ENCODE measurements at regions not wholly inside any gene's neighbourhood (a gene's known extent, or its start where the extent isn't known, plus 50 kb on each side); places are given as distances from the start of the nearest gene placed in this dataset.
"Not testable (repeated sequence)": the region's sequence is repeated elsewhere in the genome, so short reads cannot be mapped to it uniquely, and the experiment has no call there.

DNA sequence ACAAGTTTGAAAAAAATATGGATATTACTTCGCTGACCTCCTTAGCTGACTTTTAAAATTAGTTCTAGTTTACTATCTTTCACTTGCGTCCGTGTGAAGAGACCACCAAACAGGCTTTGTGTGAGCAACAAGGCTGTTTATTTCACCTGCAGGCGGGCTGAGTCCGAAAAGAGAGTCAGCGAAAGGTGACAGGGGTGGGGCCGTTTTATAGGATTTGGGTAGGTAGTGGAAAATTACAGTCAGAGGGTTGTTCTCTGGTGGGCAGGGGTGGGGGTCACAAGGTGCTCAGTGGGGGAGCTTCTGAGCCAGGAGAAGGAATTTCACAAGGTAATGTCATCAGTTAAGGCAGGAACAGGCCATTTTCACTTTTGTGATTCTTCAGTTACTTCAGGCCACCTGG is 203.7 kb downstream of the POM121L12 start:
- DNase-seq = not testable (repeated sequence)

DNA sequence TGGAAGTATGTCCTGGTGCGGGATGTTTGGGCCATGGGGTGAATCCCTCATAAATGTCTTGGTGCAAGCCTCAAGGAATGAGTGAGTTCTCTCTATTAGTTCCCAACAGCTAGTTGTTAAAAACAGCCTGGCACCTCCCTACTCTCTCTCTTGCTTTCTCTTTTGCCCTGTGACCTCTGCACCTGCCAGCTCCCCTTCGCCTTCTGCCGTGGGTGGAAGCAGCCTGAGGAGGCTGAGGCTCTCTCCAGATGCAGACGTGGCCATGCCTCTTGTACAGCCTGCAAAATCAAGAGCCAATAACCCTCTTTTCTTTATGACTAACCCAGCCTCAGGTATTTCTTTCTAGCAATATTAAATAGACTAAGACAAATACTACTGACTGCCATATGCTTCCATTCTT is 210.3 kb downstream of the POM121L12 start:
- DNase-seq = no peak

DNA sequence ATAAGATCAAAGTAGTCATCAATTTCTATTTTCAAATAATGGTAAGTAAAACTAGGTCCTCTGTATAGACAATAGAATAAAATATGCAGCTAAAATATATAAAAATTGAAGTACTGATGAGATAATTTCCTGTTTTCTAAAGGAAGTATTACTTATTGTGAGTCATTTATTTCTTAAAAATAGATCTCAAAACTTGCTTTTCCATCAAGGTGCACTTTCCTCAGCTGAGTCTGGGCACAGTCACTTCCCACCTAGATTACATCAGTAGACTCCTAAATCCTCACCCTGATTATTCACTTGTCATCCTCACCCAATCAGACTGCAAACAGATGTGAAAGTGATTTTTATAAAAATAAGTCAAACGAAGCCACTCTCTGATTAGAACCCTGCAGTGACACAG is 211.5 kb downstream of the POM121L12 start:
- DNase-seq = no peak

DNA sequence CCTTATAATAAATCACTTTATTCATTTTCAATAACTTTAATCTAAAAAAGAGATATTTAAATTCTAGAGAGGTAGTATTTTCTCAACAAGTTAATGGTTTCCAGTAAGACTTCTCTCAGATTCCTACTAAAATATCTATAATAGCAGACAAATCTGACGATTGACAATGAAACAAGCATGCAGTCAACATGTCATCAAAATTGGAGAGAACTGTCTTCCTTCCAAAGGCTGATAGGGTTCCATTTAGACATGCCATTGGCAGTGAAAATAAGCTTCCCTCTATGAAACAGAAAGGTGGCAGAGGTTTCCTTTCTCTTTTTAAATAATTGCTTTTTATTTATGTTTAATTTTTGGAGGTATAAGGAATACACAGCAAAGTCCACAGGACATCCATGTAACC is 217.1 kb downstream of the POM121L12 start:
- DNase-seq = no peak

DNA sequence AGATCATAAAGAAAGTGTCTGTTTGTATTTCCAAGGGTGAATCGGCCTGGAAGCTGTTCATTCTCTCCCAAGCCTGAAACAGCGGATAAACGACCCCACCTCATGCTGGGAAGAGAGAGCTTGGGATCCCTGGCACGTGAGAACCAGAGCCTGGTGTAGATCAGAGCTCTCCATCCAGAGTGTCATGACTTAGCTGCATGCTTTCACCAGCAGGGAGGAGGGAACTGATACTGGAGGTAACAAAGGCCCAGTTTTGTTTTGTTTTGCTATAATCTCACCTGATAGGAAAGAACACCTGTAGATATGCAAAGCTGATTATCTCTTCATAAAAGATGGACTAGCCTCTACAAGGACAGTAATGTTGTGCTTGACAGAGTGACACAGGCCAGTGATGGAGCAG is 236.6 kb downstream of the POM121L12 start:
- peak in 1 of 2 experiments; percentile 4 for DNase-seq

DNA sequence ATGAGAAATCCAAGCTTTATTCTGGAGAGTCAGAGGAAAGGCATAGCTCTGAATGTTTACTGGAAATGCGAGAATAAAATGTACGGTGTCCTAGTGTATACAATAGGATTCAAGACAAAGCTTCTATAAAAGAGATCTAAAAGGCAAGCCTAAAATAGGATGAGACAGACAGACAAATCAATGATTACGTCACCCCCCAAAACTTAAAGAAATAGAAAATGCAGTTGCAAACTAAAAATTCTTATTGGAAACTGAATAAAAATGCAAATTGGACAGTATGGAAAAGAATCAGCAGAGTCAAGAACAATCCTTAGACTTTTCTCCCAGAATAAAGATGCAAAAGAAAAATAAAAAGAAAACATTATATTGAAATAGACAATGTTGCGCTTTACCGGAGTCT is 245.9 kb downstream of the POM121L12 start:
- no peak for DNase-seq

DNA sequence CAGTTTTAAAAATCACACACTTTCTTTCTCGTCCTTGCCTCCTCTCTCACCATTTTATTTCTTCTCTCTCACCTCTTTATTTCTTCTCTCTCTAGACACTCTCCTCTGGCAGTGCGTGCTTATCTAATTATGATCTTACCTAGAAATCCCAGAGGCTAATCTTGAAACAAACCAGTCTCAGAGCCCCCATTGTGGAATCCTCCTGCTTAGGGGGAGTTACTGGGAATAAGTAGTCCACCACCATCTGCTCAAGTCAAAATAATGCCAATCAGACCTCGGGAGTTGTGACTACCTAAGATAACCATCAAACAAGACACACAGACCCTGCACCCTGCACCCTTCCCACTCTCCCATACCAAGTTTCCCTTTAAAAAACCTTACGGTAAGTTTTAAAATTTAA is 256.9 kb downstream of the POM121L12 start:
- no peak for DNase-seq

DNA sequence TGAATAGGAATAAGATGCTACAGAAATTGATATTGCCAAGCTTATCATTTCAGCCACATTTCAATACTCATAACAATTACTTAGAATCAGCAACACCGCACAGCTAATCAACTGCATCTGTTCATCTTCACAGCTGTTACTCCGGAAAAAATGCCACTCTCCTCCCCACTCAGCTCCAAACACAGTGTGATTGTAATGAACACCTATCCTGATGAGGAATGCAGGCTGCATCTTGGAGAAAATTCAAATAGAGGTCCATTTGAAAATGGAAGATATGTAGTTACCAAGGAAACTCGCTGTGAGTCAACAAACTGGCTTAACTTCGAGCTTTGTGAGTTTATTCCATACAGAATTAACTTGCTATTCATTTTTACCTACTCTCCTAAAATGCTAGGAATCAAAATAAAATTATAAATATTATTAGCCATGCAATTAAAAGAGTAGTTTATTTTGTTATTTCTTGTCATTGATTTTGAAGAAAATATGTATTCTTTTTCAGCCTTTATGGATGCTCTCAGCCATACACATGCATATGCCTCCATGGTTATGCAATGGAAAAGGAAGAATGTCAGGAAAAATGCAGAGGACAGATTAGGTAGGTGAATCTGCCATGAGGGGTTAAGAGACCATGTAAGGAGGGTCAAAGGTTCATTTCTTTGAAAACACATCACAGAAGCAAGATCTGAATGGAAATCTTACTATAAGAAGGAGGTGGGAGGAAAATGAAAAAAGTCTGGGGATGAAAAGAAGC is 267.2 kb downstream of the POM121L12 start:
- no peak for DNase-seq

DNA sequence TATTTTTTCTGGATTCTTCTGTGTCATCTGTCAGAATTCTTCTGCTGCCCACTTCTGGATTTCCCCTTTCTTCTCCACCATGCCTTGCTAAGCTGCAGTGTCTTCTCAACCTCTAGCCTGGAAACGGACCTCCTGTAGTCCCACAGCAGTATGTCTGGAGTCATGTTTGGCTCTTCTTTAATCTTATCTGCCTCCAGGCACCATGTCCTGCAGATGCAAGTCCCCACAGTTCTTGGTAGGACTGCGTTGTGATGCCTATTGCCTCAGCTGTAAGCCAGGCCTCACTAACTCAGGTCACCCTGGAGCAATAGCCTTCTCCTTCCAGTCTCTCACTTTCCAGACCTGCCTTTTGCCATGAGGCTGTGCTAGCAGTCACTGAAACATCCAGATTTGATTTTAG is 268.3 kb downstream of the POM121L12 start:
- DNase-seq = no peak

DNA sequence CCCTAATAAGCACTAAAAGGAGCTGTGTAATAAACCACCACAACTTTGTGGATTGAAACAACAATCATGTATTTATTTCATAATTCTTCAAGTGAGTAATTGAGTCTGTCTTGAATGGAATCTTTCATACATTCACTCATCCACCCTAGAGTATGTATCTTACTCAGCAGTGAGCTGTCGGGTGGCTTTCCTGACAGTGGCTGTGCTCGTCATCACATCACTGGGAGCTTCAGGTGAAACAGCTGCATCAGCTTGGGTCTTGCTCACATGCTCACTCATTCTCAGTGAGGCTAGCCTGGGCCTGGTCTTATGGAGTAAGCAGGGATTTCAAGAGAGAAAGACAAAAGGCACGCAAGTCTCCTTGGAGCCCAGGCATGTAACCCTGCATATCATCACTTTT is 271.4 kb downstream of the POM121L12 start:
- DNase-seq = no peak

DNA sequence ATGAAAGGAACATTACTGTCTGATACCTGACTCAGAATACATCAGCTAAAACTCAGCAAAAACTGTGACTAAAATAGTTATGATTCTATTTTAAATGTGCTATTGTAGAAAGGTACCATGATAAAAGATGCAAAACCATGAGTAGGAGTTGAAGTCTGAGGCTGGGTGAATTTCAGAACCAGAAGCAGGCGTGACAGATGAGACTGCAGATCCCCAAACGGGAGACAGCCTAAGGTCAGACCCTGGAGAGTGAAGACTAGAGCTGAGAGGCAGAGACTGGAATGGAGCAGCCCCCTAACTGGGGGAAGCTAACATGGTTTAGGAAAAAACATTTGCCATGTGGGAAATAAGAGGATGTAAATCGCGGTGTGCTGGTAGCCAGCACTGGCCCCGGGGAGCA is 275.8 kb downstream of the POM121L12 start:
- no peak for DNase-seq

DNA sequence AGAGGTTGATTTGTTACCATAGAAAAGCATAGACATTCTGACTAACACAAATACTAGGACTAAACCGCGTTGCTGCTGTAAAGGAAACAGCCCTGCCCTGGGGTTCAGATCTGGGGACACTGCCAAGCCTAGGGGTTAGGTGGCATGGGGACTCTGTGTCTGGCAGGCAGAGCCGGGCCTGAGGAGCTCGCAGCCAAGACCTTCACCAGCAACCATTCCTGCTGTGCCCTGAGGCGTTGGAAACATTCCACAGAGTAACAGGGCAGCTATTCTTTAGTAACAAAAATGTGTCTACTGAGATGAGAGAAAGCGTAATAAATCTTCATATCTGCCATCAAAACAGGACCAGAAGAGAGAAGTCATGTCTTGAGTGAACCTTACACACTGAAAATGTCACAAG is 280.5 kb downstream of the POM121L12 start:
- DNase-seq = no peak

DNA sequence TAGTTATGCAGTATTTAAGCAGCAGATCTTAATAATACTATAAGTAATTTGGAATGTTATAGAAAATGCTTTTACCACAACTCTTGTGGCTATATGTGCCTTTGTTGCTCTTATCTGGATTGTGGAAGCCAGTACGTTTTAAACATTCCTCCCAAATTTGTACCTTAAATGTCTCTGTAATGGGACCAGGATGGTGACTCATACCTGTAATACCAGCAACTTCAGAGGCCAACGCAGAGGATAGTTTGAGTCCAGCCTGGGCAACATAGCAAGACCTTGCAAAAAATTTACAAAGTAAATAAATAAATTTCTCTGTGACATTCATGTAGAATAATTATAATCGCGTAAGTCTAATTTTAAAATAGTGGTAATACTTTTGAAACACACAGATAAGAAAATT is 283.1 kb downstream of the POM121L12 start:
- no peak for DNase-seq

DNA sequence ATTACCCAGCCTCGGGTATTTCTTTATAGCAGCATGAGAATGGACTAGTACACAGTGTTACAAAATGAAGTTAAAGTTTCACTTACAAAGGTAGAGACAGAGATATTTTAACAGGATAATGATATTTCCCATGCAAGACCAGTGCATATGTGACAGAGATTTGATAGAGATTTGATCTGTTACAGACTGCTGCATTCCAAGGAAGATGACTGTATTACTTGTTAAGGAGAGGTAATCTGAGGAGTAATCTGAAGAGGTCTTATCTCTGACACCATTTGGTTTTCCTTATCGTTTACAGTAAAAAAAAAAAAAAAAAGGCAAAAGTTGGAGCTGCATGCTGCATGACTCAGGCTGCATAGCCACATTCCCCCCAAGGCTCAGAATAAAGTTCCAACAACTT is 289.6 kb downstream of the POM121L12 start:
- DNase-seq = no peak

DNA sequence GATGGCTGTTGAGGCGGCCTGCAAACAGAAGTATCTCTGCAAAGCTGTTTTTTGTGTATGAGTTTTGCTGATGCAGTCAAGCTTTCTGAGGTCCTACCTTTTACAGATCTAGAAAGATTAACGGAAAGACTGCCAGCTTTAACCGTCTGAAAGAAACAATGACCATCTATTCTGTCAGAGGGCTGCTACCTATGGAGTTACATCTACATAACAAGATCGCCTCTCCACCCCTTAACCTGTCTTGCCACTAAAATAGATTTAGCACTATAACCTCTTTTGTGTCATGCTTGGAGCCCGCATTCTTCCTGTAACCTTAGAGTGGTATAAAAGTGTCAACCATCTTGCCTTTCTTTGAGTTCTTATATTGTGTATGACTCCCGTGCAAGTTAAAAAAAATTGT is 291.2 kb downstream of the POM121L12 start:
- no peak for DNase-seq

DNA sequence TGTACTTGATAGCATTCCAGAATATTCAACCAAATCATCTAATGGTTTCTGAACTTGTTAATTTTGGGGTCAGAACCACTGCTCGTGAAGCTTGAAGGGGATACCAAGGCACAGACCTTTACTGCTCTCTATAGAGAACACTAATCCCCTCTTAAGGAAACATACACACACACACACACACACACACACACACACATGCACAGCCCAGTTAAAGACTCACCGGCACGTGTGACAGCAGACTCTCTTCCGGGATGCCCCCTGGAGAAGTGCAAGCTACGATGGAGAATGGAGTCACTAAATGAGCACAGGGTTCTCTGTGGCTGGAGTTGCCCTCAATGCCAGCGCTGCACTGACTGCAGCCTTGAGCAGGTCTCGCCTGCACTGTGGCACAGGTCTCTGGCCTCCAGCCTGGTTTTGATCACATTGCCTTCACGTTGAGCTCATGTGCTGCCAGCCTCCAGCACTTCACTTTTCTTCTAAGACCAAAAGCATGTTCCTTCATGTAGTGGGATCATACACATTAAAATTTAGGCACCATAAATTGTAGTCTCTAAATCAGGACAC is 300.8 kb downstream of the POM121L12 start:
- DNase-seq = no peak

DNA sequence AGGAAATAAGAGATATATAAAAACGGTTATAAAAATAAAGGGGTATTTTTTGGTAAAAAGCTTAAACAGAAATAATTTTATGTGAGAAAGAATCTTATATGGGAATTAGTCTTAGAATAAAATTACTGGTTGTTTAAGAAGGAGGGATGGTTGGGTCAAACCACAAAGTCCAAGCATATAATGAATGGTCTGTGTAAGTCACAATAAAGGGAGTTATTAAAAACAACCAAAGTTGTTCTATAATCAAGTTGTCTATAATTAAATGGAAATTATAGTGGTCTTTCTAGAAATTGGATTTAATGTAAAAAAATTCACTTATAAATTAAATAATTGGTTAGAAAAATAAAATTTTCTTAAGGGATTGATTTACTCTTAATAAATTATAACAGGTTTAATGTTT is 304.8 kb downstream of the POM121L12 start:
- DNase-seq = no peak

DNA sequence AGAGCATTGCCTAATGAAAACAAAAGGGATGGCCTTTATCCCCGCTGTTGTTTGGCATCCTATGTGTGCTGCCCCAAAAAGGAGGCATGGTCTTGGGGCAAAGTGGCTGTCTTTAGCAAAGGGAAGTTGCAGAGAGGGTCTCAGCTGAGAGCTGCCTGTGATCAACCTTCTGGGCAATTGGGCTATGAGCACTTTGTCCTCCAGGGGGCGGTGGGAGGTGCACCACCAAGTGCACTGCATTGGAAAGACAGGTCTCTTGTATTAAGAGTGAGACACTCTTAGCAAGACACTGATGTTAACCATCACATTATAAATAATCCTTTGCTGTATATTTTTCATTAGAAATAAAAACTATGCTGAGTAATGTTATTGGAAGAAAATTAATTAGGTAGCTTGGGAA is 314.8 kb downstream of the POM121L12 start:
- DNase-seq = peak; percentile 28 to 48

DNA sequence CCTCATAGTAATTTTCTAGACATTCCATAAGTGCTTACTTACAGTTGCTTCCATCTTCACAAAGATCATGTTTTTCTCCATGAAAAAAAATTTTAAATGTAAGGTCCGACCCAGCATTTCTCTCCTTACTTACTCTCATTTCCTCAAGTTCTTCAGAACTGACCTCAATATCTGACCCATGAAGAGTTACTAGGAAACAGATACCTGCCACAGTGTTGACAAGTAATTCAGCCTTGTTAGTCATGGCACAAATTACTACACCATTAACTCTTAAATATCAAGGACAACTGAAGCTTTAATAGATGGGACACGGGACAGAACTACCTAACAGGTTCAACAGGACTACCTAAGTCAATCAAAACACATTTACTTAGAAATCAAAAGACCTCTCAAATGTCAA is 316.2 kb downstream of the POM121L12 start:
- DNase-seq = no peak

DNA sequence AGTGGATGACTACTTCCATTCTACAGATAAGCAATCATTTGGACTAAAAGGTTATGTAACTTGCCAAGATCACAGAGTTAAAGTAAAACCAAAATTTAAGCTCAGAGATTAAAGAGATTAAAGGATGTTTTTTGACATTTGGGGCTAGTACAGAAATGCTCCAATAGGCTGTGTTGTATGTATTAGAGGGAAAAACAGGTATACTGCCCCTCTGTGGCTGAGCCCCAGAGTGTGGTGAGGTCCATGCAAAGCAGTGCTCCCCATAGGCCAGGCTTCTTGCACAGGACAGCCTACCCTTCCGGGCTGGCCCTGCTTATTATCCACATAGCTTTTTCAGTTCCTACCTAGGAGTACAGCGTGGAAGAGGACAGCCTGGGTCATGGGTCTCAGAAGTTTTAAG is 322.8 kb downstream of the POM121L12 start:
- DNase-seq = no peak

DNA sequence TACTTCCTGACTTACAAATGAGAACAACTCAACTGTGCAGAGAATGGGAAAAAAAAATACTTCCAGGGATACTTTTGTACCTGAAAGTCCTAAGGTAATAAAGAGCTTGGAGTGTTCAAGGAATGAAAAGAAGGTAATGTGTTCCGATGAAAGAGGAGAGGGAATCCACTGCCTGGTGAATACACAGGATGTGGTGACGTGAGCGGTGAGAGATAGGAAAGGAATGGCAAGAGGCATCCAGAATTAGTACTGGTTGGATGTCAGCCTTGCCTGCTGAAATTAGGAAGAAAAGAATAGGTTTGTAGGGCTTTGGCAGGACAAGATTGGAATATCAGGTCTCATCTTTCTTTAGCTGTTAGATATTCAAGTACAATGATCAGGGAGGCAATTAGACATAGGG is 347.7 kb downstream of the POM121L12 start:
- no peak for DNase-seq

DNA sequence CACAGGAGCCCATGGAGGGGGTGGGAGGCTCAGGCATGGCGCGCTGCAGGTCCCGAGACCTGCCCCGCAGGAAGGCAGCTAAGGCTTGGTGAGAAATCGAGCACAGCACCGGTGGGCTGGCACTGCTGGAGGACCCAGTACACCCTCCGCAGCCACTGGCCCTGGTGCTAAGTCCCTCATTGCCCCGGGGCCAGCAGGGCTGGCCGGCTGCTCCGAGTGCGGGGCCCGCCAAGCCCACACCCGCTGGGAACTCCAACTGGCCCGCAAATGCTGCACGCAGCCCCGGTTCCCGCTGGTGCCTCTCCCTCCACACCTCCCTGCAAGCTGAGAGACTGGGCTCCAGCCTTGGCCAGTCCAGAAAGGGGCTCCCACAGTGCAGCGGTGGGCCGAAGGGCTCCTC is 349.8 kb downstream of the POM121L12 start:
- not testable (repeated sequence) for DNase-seq

DNA sequence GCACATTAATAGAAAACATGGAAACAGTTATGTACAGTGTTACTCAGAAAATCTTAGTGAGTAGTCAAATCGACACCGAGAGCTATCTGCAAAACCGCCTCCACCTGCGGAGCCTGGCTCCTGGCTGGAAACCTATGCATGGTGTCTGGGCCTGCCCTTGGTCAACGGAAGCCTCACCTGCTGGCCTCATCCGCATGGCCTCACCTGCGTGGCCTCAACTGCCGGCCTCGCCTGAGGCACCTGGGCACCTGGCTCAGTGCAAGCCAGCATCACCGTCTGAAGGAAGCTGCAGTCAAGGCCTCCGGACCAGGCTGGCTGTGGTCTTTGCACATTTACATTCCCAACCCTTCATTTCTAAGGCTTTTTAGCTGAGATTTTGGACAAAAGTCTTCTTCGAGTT is 352.1 kb downstream of the POM121L12 start:
- DNase-seq = no peak

DNA sequence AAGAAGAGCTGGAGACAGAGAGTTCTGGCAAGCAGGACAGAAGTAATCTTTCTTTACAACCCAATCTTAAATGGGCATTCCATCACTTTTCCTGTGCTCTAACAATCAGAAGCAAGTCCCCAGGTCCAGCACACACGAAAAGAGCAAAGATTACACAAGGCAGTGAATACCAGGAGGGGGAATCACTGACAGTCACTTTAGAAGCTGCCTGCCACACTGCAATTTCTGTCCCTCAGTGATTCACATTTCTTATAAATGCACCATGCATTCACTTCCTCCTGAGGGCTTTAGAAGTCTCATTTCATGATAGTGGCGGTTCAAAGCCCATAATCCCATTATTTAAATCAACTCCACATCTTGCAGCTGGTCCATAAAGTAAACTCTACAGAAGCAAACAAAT is 362.5 kb downstream of the POM121L12 start:
- DNase-seq = no peak

DNA sequence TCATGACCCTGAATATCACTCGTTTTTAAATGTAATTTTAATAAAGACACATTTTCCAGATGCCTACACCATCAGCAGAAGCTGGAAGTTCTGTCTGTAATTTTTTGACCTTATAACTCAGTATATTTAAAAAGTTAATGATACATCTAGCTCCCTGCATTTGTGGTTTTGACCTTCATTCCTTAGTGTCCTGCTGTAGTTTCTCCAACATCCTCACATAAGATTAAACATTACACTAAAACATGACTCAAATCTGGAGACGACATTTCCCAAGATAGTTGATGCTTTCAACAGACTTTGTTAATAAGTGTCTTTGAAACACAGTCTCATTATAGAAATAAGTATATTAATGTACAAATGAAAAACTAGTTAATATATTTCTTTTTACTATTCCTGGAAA is 363.1 kb downstream of the POM121L12 start:
- no peak for DNase-seq

Data from SHP77 (cell line).